Naive thymus-derived CD4-positive, alpha-beta T cell (primary cell): ENCODE measurements at regions not wholly inside any gene's neighbourhood (a gene's known extent, or its start where the extent isn't known, plus 50 kb on each side); places are given as distances from the start of the nearest gene placed in this dataset.

Source experiments
- ATAC-seq: fragments of 150-1000 bp; cut with Tn5 transposase; 2 replicates; pipeline ENCODE4 v1.10.0; 2021; ENCODE audit warnings: mild to moderate bottlenecking, moderate library complexity
- CTCF ChIA-PET: fragments of 350-600 bp; sonication (Branson Sonifier 250); formaldehyde crosslinking; loops from one replicate; lab custom pipeline; 2021; ENCODE audit warnings: antibody characterized with exemption; lab: Charles Lee
- POLR2A ChIA-PET: fragments of 350-600 bp; sonication (Branson Sonifier 250); formaldehyde crosslinking; loops from one replicate; lab custom pipeline; 2021; ENCODE audit warnings: antibody characterized with exemption, inconsistent platforms; lab: Charles Lee
- DNase-seq, 9 donors: peaks; one replicate each; pipeline versions ENCODE4 v3.0.0 to v3.0.0-alpha.2; 2020 to 2022; ENCODE audit warnings: mixed read lengths in 1 of 9
- H3K27ac ChIP-seq: one replicate; pipeline ENCODE4 v1.7.0; 2013; ENCODE audit warnings: mild to moderate bottlenecking, low read depth, low read length, moderate library complexity
- H3K27me3 ChIP-seq, 2 donors: one replicate each; pipeline ENCODE4 v1.7.0; 2013; ENCODE audit warnings: low read length in 2 of 2, mild to moderate bottlenecking in 2 of 2, moderate library complexity in 2 of 2; ENCODE audit not compliant: control insufficient read depth in 2 of 2, insufficient read depth in 2 of 2
- H3K36me3 ChIP-seq, 3 experiments: 1 replicate in 2 of 3; 2 replicates in 1 of 3; pipeline ENCODE4 v1.7.0; 2013; ENCODE audit warnings: low read length in 3 of 3, mild to moderate bottlenecking in 3 of 3, moderate library complexity in 1 of 3; ENCODE audit not compliant: insufficient read depth in 3 of 3, control insufficient read depth in 2 of 3
- H3K4me1 ChIP-seq, 2 donors: one replicate each; pipeline ENCODE4 v1.7.0; 2013; ENCODE audit warnings: low read length in 2 of 2, mild to moderate bottlenecking in 2 of 2, moderate library complexity in 1 of 2; ENCODE audit not compliant: control insufficient read depth in 2 of 2, insufficient read depth in 2 of 2
- H3K4me3 ChIP-seq: 2 replicates; pipeline ENCODE4 v1.7.0; 2013; ENCODE audit warnings: mild to moderate bottlenecking, low read length
- H3K9me3 ChIP-seq, 3 experiments: 1 replicate in 2 of 3; 2 replicates in 1 of 3; pipeline ENCODE4 v1.7.0; 2013; ENCODE audit warnings: low read length in 3 of 3; ENCODE audit not compliant: control insufficient read depth in 2 of 3
- H3K27ac Mint-ChIP-seq, 9 donors: one replicate each; pipeline ENCODE4 v1.8.0; 2020 to 2022; ENCODE audit warnings: mixed read lengths in 9 of 9, mild to moderate bottlenecking in 8 of 9, moderate library complexity in 5 of 9, inconsistent platforms in 2 of 9
- H3K27me3 Mint-ChIP-seq, 5 donors: one replicate each; pipeline ENCODE4 v1.8.0; 2021 to 2022; ENCODE audit warnings: mixed read lengths in 5 of 5, mild to moderate bottlenecking in 1 of 5
- H3K36me3 Mint-ChIP-seq, 5 donors: one replicate each; pipeline ENCODE4 v1.8.0; 2020 to 2022; ENCODE audit warnings: mixed read lengths in 5 of 5, mild to moderate bottlenecking in 3 of 5, inconsistent platforms in 1 of 5
- H3K4me1 Mint-ChIP-seq, 7 donors: one replicate each; pipeline ENCODE4 v1.8.0; 2020 to 2022; ENCODE audit warnings: mixed read lengths in 7 of 7, mild to moderate bottlenecking in 3 of 7, inconsistent platforms in 1 of 7
- H3K4me3 Mint-ChIP-seq, 10 donors: one replicate each; pipeline ENCODE4 v1.8.0; 2020 to 2022; ENCODE audit warnings: mild to moderate bottlenecking in 10 of 10, mixed read lengths in 10 of 10, moderate library complexity in 6 of 10, inconsistent platforms in 2 of 10
- H3K9me3 Mint-ChIP-seq, 11 donors: one replicate each; pipeline ENCODE4 v1.8.0; 2020 to 2022; ENCODE audit warnings: mixed read lengths in 11 of 11, mild to moderate bottlenecking in 4 of 11, inconsistent platforms in 1 of 11, moderate library complexity in 1 of 11
- intact Hi-C, 2 donors: fragments of 100-400 bp; cut with micrococcal nuclease; formaldehyde crosslinking; loops; one replicate each; pipeline ENCODE4 v1.15.1; 2023

GRCh38 chr10:28778524-28778923, 101.2 kb downstream of the BAMBI start:
- Mint-ChIP-seq H3K27me3 (peaks cover 0 to 9% (median 7%) of the 10 kb centered on the region in 5 donors), H3K4me3 (no peak overlapping the region), H3K9me3 (peaks cover 0 to 9% (median 3%) of the 10 kb centered on the region in 11 donors), H3K4me1 (no peaks in the 10 kb centered on the region), H3K27ac (no peak overlapping the region), H3K36me3 (no peaks in the 10 kb centered on the region)
- Histone ChIP-seq H3K27ac (no peak overlapping the region), H3K9me3 (no peaks in the 10 kb centered on the region), H3K4me3 (no peak overlapping the region), H3K27me3 (no peaks in the 10 kb centered on the region), H3K4me1 (no peaks in the 10 kb centered on the region), H3K36me3 (no peaks in the 10 kb centered on the region)
- intact Hi-C loops = no loop called here
- CTCF ChIA-PET = no interaction called here
- ATAC-seq (no peak), DNase-seq (no peak)
- POLR2A ChIA-PET = no interaction called here

GRCh38 chr10:28781296-28781695, 104.0 kb downstream of the BAMBI start:
- intact Hi-C loops = no loop called here
- ATAC-seq (no peak), DNase-seq (no peak)
- H3K27me3 Mint-ChIP-seq = peaks cover 0 to 16% (median 7%) of the 10 kb centered on the region in 5 donors
- Histone ChIP-seq H3K27me3 (no peaks in the 10 kb centered on the region), H3K36me3 (no peaks in the 10 kb centered on the region), H3K9me3 (no peaks in the 10 kb centered on the region), H3K4me1 (no peaks in the 10 kb centered on the region), H3K27ac (no peak overlapping the region), H3K4me3 (no peak overlapping the region)
- ChIA-PET CTCF (no interaction called here), POLR2A (no interaction called here)
- no peaks in the 10 kb centered on the region for H3K36me3 Mint-ChIP-seq
- no peak overlapping the region for H3K27ac Mint-ChIP-seq
- H3K9me3 Mint-ChIP-seq = no peaks in the 10 kb centered on the region
- H3K4me1 Mint-ChIP-seq = no peaks in the 10 kb centered on the region
- H3K4me3 Mint-ChIP-seq = no peak overlapping the region

GRCh38 chr10:28783087-28783486, 105.8 kb downstream of the BAMBI start:
- DNase-seq (no peak), ATAC-seq (no peak)
- H3K4me1 Mint-ChIP-seq = no peaks in the 10 kb centered on the region
- H3K4me1 ChIP-seq = no peaks in the 10 kb centered on the region
- H3K4me3 Mint-ChIP-seq = no peak overlapping the region
- H3K27me3 Mint-ChIP-seq = peaks cover 0 to 17% (median 10%) of the 10 kb centered on the region in 5 donors
- intact Hi-C loops = no loop called here
- no peak overlapping the region for H3K27ac ChIP-seq
- H3K36me3 ChIP-seq = no peaks in the 10 kb centered on the region
- H3K4me3 ChIP-seq = no peak overlapping the region
- no peaks in the 10 kb centered on the region for H3K9me3 ChIP-seq
- no peaks in the 10 kb centered on the region for H3K36me3 Mint-ChIP-seq
- no peak overlapping the region for H3K27ac Mint-ChIP-seq
- no peaks in the 10 kb centered on the region for H3K9me3 Mint-ChIP-seq
- ChIA-PET CTCF (no interaction called here), POLR2A (no interaction called here)
- no peaks in the 10 kb centered on the region for H3K27me3 ChIP-seq

GRCh38 chr10:28785018-28785417, 107.7 kb downstream of the BAMBI start:
- ChIA-PET CTCF (no interaction called here), POLR2A (no interaction called here)
- no peaks in the 10 kb centered on the region for H3K9me3 ChIP-seq
- Mint-ChIP-seq H3K9me3 (no peaks in the 10 kb centered on the region), H3K27me3 (peaks cover 2 to 33% (median 24%) of the 10 kb centered on the region in 5 donors), H3K4me3 (no peak overlapping the region), H3K27ac (no peak overlapping the region), H3K4me1 (no peaks in the 10 kb centered on the region), H3K36me3 (no peaks in the 10 kb centered on the region)
- H3K4me1 ChIP-seq = no peaks in the 10 kb centered on the region
- DNase-seq = no peak
- intact Hi-C loops = no loop called here
- no peak for ATAC-seq
- H3K27me3 ChIP-seq = no peaks in the 10 kb centered on the region
- H3K36me3 ChIP-seq = no peaks in the 10 kb centered on the region
- no peak overlapping the region for H3K4me3 ChIP-seq
- no peak overlapping the region for H3K27ac ChIP-seq

- H3K27me3 Mint-ChIP-seq = peaks cover 2 to 36% (median 20%) of the 10 kb centered on the region in 5 donors
Measured at GRCh38 chr10:28788252-28788651, 110.9 kb downstream of the BAMBI start.

GRCh38 chr10:28788762-28789161, 111.4 kb downstream of the BAMBI start:
- H3K27ac ChIP-seq = no peak overlapping the region
- no peaks in the 10 kb centered on the region for H3K36me3 ChIP-seq
- Mint-ChIP-seq H3K36me3 (no peaks in the 10 kb centered on the region), H3K9me3 (no peaks in the 10 kb centered on the region), H3K27me3 (peaks cover 2 to 36% (median 20%) of the 10 kb centered on the region in 5 donors), H3K27ac (no peak overlapping the region), H3K4me1 (no peaks in the 10 kb centered on the region), H3K4me3 (no peak overlapping the region)
- H3K9me3 ChIP-seq = no peaks in the 10 kb centered on the region
- no peak for DNase-seq
- CTCF ChIA-PET = no interaction called here
- intact Hi-C loops = no loop called here
- H3K4me3 ChIP-seq = no peak overlapping the region
- POLR2A ChIA-PET = no interaction called here
- H3K27me3 ChIP-seq = no peaks in the 10 kb centered on the region
- ATAC-seq = no peak
- no peaks in the 10 kb centered on the region for H3K4me1 ChIP-seq

More at GRCh38 chr10:28788252-28788651, 110.9 kb downstream of the BAMBI start:
- no peak for DNase-seq
- Histone ChIP-seq H3K36me3 (no peaks in the 10 kb centered on the region), H3K4me1 (no peaks in the 10 kb centered on the region), H3K4me3 (no peak overlapping the region), H3K9me3 (no peaks in the 10 kb centered on the region), H3K27ac (no peak overlapping the region), H3K27me3 (no peaks in the 10 kb centered on the region)
- POLR2A ChIA-PET = no interaction called here
- H3K9me3 Mint-ChIP-seq = no peaks in the 10 kb centered on the region
- intact Hi-C loops = no loop called here
- H3K27ac Mint-ChIP-seq = no peak overlapping the region
- no peaks in the 10 kb centered on the region for H3K4me1 Mint-ChIP-seq
- H3K36me3 Mint-ChIP-seq = no peaks in the 10 kb centered on the region
- CTCF ChIA-PET = interaction anchor here (1.0 kb wide), 1 partner anchor 19 kb away, joined by 4 read pairs; no protein-coding TSS in a partner anchor
- no peak overlapping the region for H3K4me3 Mint-ChIP-seq
- no peak for ATAC-seq

GRCh38 chr10:28790146-28790545, 112.8 kb downstream of the BAMBI start:
- Histone ChIP-seq H3K36me3 (no peaks in the 10 kb centered on the region), H3K27ac (no peak overlapping the region), H3K27me3 (no peaks in the 10 kb centered on the region), H3K4me3 (no peak overlapping the region), H3K9me3 (no peaks in the 10 kb centered on the region), H3K4me1 (no peaks in the 10 kb centered on the region)
- Mint-ChIP-seq H3K36me3 (no peaks in the 10 kb centered on the region), H3K9me3 (no peaks in the 10 kb centered on the region), H3K27ac (no peak overlapping the region), H3K4me3 (no peak overlapping the region), H3K27me3 (peaks cover 2 to 33% (median 20%) of the 10 kb centered on the region in 5 donors), H3K4me1 (no peaks in the 10 kb centered on the region)
- intact Hi-C loops = no loop called here
- ChIA-PET CTCF (no interaction called here), POLR2A (no interaction called here)
- DNase-seq = no peak
- ATAC-seq = no peak
